Neural crest cell (in vitro differentiated cells): ENCODE measurements at regions not wholly inside any gene's neighbourhood (a gene's known extent, or its start where the extent isn't known, plus 50 kb on each side); places are given as distances from the start of the nearest gene placed in this dataset.

Experiments
- DNase-seq: peaks from one replicate; pipeline ENCODE4 v3.0.0; 2021; ENCODE audit warnings: low read depth, mixed read lengths, low spot score
- H3K27ac Mint-ChIP-seq: one replicate; pipeline ENCODE4 v1.8.0; 2021; ENCODE audit warnings: mild to moderate bottlenecking, mixed read lengths; ENCODE audit not compliant: unreplicated experiment
- H3K27me3 Mint-ChIP-seq: 2 replicates; pipeline ENCODE4 v1.8.0; 2021; ENCODE audit warnings: low read depth, mild to moderate bottlenecking, mixed read lengths
- H3K36me3 Mint-ChIP-seq: 2 replicates; pipeline ENCODE4 v1.8.0; 2021; ENCODE audit warnings: low read depth, mild to moderate bottlenecking, mixed read lengths
- H3K4me1 Mint-ChIP-seq: 2 replicates; pipeline ENCODE4 v1.8.0; 2021; ENCODE audit warnings: mixed read lengths
- H3K4me3 Mint-ChIP-seq: one replicate; pipeline ENCODE4 v1.8.0; 2021; ENCODE audit warnings: mild to moderate bottlenecking, mixed read lengths
- H3K9me3 Mint-ChIP-seq: 2 replicates; pipeline ENCODE4 v1.8.0; 2021; ENCODE audit warnings: mixed read lengths
- CTCF ChIP-seq: fragments of 200-600 bp; sonication (generic); conservative IDR thresholded peaks from 2 replicates; pipeline ENCODE4 v1.5.0; 2021; ENCODE audit warnings: antibody characterized with exemption, mild to moderate bottlenecking

GRCh38 chr13:64680739-64681138, 2549.4 kb downstream of the PCDH9 start:
- Mint-ChIP-seq H3K4me1 (peaks cover under 1% of the 10 kb centered on the region), H3K27ac (no peak overlapping the region), H3K9me3 (peaks cover 5% of the 10 kb centered on the region), H3K36me3 (no peaks in the 10 kb centered on the region), H3K4me3 (no peak overlapping the region), H3K27me3 (no peaks in the 10 kb centered on the region)
- TF ChIP-seq CTCF = no peak
- no peak for DNase-seq

GRCh38 chr13:64675255-64675892, 2554.8 kb downstream of the PCDH9 start:
- Mint-ChIP-seq H3K36me3 (no peaks in the 10 kb centered on the region), H3K4me3 (no peak overlapping the region), H3K27ac (peak overlapping the region; percentile 72), H3K4me1 (peaks cover 7% of the 10 kb centered on the region), H3K9me3 (no peaks in the 10 kb centered on the region), H3K27me3 (no peaks in the 10 kb centered on the region)
- no peak for DNase-seq
- TF ChIP-seq CTCF = no peak

GRCh38 chr13:64674126-64674525, 2556.0 kb downstream of the PCDH9 start:
- TF ChIP-seq CTCF = no peak
- H3K4me1 Mint-ChIP-seq = peaks cover 7% of the 10 kb centered on the region
- no peaks in the 10 kb centered on the region for H3K9me3 Mint-ChIP-seq
- no peaks in the 10 kb centered on the region for H3K27me3 Mint-ChIP-seq
- no peak for DNase-seq
- no peak overlapping the region for H3K4me3 Mint-ChIP-seq
- no peaks in the 10 kb centered on the region for H3K36me3 Mint-ChIP-seq
- H3K27ac Mint-ChIP-seq = no peak overlapping the region

- H3K4me1 Mint-ChIP-seq = peaks cover 7% of the 10 kb centered on the region
Observed at GRCh38 chr13:64672751-64673150, 2557.4 kb downstream of the PCDH9 start.

GRCh38 chr13:64662887-64663593, 2567.1 kb downstream of the PCDH9 start:
- no peak for TF ChIP-seq CTCF
- Mint-ChIP-seq H3K9me3 (no peaks in the 10 kb centered on the region), H3K27ac (no peak overlapping the region), H3K27me3 (no peaks in the 10 kb centered on the region), H3K36me3 (no peaks in the 10 kb centered on the region), H3K4me1 (no peaks in the 10 kb centered on the region), H3K4me3 (no peak overlapping the region)
- no peak for DNase-seq

More at GRCh38 chr13:64672751-64673150, 2557.4 kb downstream of the PCDH9 start:
- no peak overlapping the region for H3K4me3 Mint-ChIP-seq
- H3K9me3 Mint-ChIP-seq = no peaks in the 10 kb centered on the region
- H3K27me3 Mint-ChIP-seq = no peaks in the 10 kb centered on the region
- DNase-seq = no peak
- H3K27ac Mint-ChIP-seq = no peak overlapping the region
- H3K36me3 Mint-ChIP-seq = no peaks in the 10 kb centered on the region
- TF ChIP-seq CTCF = no peak
